Esophagus squamous epithelium (tissue), 5 donors: ENCODE measurements at regions not wholly inside any gene's neighbourhood (a gene's known extent, or its start where the extent isn't known, plus 50 kb on each side); places are given as distances from the start of the nearest gene placed in this dataset.
"Not testable (repeated sequence)": the region's sequence is repeated elsewhere in the genome, so short reads cannot be mapped to it uniquely, and the experiment has no call there.

Experiments used
- DNase-seq: peaks from one replicate; lab custom pipeline; 2025; lab: John Stamatoyannopoulos, UW
- H3K27ac ChIP-seq, 4 donors: fragments of 200-600 bp; sonication (generic); one replicate each; pipeline ENCODE4 v1.5.1; 2016 to 2019; ENCODE audit warnings: mild to moderate bottlenecking in 1 of 4
- H3K27me3 ChIP-seq, 4 donors: fragments of 200-600 bp; sonication (generic); 1 replicate in 3 of 4; 2 replicates in 1 of 4; pipeline versions ENCODE4 v1.5.1 to v1.6.0; 2017 to 2021; ENCODE audit warnings: antibody characterized with exemption in 1 of 4
- H3K36me3 ChIP-seq, 3 donors: fragments of 200-600 bp; sonication (generic); one replicate each; pipeline ENCODE4 v1.5.1; 2016 to 2019
- H3K4me1 ChIP-seq, 3 donors: fragments of 200-600 bp; sonication (generic); one replicate each; pipeline ENCODE4 v1.5.1; 2017 to 2019
- H3K4me3 ChIP-seq, 4 donors: fragments of 200-600 bp; sonication (generic); 1 replicate in 3 of 4; 2 replicates in 1 of 4; pipeline ENCODE4 v1.5.1; 2016 to 2019; ENCODE audit warnings: mild to moderate bottlenecking in 2 of 4, moderate library complexity in 1 of 4
- H3K9me3 ChIP-seq, 3 donors: fragments of 200-600 bp; sonication (generic); one replicate each; pipeline ENCODE4 v1.5.1; 2016 to 2019
- POLR2A ChIP-seq, 4 donors: fragments of 450-650 bp; IDR thresholded peaks; one replicate each; pipeline ENCODE4 v1.6.1; 2017; ENCODE audit warnings: antibody characterized with exemption in 4 of 4, mild to moderate bottlenecking in 4 of 4, moderate library complexity in 3 of 4
- WGBS, 2 donors: methylation state at CpG; one replicate each; pipeline ENCODE4 v1.1.5; 2018; 5-methylcytosine and 5-hydroxymethylcytosine counted together
- intact Hi-C: fragments of 100-400 bp; cut with DNase I; formaldehyde crosslinking; loops from one replicate; pipeline ENCODE4 v1.15.0; 2022
- TF ChIP-seq, protein P1 (sequence below), 6 experiments: fragments of 450-650 bp in 4 of 6; fragments of 200-600 bp in 2 of 6; sonication (generic) in 2 of 6; IDR thresholded peaks; one replicate each; pipeline ENCODE4 v1.5.1; 2016 to 2019; ENCODE audit warnings: antibody characterized with exemption in 6 of 6, mild to moderate bottlenecking in 4 of 6, moderate library complexity in 4 of 6
- donor health status: DM: yes; HTN: yes; CAD: no.

DNA sequence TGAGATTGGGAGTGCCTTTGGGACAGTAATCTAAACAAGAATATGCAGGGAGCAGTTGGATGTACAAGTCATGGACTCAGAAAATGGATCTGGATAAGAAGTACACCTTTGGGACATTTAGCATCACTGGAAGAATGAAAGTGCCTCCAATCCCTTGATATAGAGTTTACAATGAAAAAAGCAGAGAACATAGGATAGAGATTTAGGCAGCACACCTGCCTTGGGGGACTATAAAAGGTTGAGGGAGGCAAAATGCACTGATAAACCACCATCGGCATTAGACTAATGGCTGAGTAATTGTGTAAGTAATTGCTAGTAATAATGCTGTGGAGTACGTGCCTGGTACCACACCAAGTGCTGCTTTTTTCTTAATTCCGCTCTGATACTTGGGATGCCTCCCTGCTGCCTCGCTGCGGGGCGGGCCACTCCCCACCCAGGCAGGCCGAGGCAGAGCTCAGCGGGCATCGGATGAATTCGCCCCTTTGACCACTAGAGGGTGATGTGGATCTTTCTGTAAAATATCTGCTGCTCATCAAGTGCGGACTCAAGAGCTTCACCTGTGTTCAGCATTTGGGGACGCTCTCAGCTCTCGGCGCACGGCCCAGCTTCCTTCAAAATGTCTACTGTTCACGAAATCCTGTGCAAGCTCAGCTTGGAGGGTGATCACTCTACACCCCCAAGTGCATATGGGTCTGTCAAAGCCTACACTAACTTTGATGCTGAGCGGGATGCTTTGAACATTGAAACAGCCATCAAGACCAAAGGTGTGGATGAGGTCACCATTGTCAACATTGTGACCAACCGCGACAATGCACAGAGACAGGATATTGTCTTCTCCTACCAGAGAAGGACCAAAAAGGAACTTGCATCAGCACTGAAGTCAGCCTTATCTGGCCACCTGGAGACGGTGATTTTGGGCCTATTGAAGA lies 99.9 kb downstream of the ANKRD18B start:
- peaks cover 0 to 23% (median 0%) of the 10 kb centered on the region in 4 donors for H3K27me3 ChIP-seq
- DNase-seq = no peak
- WGBS, 2 donors = 16 to 18% methylated on average over 19 to 20 of the region's 20 CpGs
- TF ChIP-seq, protein P1, sequence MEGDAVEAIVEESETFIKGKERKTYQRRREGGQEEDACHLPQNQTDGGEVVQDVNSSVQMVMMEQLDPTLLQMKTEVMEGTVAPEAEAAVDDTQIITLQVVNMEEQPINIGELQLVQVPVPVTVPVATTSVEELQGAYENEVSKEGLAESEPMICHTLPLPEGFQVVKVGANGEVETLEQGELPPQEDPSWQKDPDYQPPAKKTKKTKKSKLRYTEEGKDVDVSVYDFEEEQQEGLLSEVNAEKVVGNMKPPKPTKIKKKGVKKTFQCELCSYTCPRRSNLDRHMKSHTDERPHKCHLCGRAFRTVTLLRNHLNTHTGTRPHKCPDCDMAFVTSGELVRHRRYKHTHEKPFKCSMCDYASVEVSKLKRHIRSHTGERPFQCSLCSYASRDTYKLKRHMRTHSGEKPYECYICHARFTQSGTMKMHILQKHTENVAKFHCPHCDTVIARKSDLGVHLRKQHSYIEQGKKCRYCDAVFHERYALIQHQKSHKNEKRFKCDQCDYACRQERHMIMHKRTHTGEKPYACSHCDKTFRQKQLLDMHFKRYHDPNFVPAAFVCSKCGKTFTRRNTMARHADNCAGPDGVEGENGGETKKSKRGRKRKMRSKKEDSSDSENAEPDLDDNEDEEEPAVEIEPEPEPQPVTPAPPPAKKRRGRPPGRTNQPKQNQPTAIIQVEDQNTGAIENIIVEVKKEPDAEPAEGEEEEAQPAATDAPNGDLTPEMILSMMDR (IDR thresholded peaks at IDR 0.05) = peak; percentile 76 to 92 (median 84)
- no peak for TF ChIP-seq POLR2A (IDR thresholded peaks at IDR 0.05)
- H3K4me1 ChIP-seq = peaks cover 0 to 27% (median 4%) of the 10 kb centered on the region in 3 donors
- H3K4me3 ChIP-seq = no peak overlapping the region
- H3K9me3 ChIP-seq = no peaks in the 10 kb centered on the region
- no peak overlapping the region for H3K27ac ChIP-seq
- H3K36me3 ChIP-seq = no peaks in the 10 kb centered on the region
- intact Hi-C loops = loop anchor here (5.0 kb wide), 1 partner anchor 98 kb away; no protein-coding TSS in a partner anchor

DNA sequence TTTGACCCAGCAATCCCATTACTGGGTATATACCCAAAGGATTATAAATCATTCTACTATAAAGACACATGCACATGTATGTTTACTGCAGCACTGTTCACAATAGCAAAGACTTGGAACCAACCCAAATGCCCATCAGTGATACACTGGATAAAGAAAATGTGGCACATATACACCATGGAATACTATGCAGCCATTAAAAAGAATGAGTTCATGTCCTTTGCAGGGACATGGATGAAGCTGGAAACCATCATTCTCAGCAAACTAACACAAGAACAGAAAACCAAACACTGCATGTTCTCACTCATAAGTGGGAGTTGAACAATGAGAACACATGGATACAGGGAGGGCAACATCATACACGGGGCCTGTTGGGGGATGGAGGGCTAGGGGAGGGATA lies 104.3 kb downstream of the ANKRD18B start:
- H3K4me3 ChIP-seq, intact Hi-C loops, DNase-seq, H3K36me3 ChIP-seq, H3K9me3 ChIP-seq, H3K27ac ChIP-seq, H3K4me1 ChIP-seq: not testable (repeated sequence)
- 80 to 89% methylated on average over 1 of the region's 1 CpG for WGBS, 2 donors
- H3K27me3 ChIP-seq = peaks cover 0 to 31% (median 0%) of the 10 kb centered on the region in 4 donors

DNA sequence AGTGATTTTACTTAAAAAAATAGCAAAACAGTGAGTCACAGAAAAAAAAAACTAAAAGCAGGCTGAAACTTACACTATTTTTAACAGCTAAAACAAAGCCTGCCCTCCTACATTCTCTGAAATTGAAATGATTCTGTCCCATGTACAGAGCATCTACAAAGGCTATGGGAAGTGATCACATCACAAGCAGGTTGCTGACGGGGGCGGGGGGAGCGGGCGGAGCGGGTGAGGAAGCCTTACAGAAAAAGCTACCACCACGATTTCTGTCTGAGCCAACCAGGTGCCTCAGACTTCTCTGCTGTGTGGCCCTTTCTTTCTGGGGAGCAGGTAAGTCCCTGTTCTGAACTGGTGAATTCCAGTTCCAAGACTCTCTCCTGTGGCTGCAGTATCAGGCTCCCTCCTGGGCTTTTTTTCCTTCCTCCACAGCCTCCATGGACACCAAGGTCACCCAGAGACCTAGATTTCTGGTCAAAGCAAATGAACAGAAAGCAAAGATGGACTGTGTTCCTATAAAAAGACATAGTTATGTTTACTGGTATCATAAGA lies 104.9 kb downstream of the ANKRD18B start:
- Histone ChIP-seq H3K9me3 (no peaks in the 10 kb centered on the region), H3K4me1 (peaks cover 0 to 4% (median 0%) of the 10 kb centered on the region in 3 donors), H3K27me3 (peaks cover 0 to 37% (median 0%) of the 10 kb centered on the region in 4 donors), H3K27ac (no peak overlapping the region), H3K36me3 (no peaks in the 10 kb centered on the region), H3K4me3 (no peak overlapping the region)
- no peak for TF ChIP-seq POLR2A (IDR thresholded peaks at IDR 0.05)
- TF ChIP-seq, protein P1 (IDR thresholded peaks at IDR 0.05) = no peak
- WGBS, 2 donors = 63 to 77% methylated on average over 6 of the region's 6 CpGs
- DNase-seq = no peak
- intact Hi-C loops = no loop called here

DNA sequence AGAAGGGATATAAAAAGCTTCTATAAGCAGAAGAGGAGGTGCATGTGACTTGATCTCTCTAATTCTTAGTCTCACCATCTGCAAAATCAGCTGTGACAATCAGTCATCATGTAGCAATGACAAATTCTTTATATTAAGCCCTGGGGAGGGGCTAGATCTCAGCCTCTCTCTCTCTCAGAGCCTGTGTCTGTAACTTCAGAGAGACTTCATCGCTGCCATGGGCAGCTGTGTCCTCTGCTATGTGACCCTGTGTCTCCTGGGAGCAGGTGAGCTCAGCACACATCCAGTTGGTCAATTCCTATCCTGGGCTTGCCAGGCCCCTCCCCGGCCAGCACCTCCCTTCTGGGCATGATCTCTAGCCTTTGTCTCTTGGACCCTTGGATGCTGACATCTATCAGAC lies 109.6 kb downstream of the ANKRD18B start:
- Histone ChIP-seq H3K4me3 (no peak overlapping the region), H3K36me3 (no peaks in the 10 kb centered on the region), H3K9me3 (no peaks in the 10 kb centered on the region), H3K27ac (no peak overlapping the region), H3K27me3 (peaks cover 0 to 59% (median 0%) of the 10 kb centered on the region in 4 donors), H3K4me1 (no peaks in the 10 kb centered on the region)
- WGBS, 2 donors = 80 to 100% methylated on average over 1 to 2 of the region's 2 CpGs
- intact Hi-C loops = no loop called here
- TF ChIP-seq, protein P1 (IDR thresholded peaks at IDR 0.05) = no peak
- no peak for TF ChIP-seq POLR2A (IDR thresholded peaks at IDR 0.05)
- no peak for DNase-seq

DNA sequence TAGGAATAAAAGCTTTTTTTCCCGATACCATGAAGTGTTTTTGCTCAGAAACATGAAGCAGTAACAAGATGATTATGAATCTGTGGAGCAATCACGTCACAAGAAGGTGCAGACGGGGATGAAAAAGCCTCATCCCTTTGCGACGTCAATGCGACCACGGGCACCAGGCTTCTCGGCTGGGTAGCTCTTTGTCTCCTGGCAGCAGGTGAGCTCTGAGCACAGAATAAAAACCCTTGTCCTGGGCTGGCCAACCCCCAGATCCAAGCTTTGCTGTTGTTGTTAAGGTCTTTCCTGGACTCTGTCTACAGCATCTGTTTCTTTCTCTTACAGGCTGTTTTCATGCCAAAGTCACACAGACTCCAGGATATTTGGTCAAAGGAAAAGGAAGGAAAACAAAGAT lies 113.8 kb downstream of the ANKRD18B start:
- Histone ChIP-seq H3K27ac (no peak overlapping the region), H3K4me1 (no peaks in the 10 kb centered on the region), H3K9me3 (no peaks in the 10 kb centered on the region), H3K27me3 (peaks cover 0 to 78% (median 0%) of the 10 kb centered on the region in 4 donors), H3K4me3 (no peak overlapping the region), H3K36me3 (no peaks in the 10 kb centered on the region)
- TF ChIP-seq POLR2A (IDR thresholded peaks at IDR 0.05) = no peak
- TF ChIP-seq, protein P1 (IDR thresholded peaks at IDR 0.05) = no peak
- WGBS, 2 donors = 34 to 64% methylated on average over 8 of the region's 8 CpGs
- intact Hi-C loops = no loop called here
- DNase-seq = no peak
